ENCODE measurements at regions not wholly inside any gene's neighbourhood (a gene's known extent, or its start where the extent isn't known, plus 50 kb on each side); places are given as distances from the start of the nearest gene placed in this dataset.
"Not testable (repeated sequence)": the region's sequence is repeated elsewhere in the genome, so short reads cannot be mapped to it uniquely, and the experiment has no call there.

DNA sequence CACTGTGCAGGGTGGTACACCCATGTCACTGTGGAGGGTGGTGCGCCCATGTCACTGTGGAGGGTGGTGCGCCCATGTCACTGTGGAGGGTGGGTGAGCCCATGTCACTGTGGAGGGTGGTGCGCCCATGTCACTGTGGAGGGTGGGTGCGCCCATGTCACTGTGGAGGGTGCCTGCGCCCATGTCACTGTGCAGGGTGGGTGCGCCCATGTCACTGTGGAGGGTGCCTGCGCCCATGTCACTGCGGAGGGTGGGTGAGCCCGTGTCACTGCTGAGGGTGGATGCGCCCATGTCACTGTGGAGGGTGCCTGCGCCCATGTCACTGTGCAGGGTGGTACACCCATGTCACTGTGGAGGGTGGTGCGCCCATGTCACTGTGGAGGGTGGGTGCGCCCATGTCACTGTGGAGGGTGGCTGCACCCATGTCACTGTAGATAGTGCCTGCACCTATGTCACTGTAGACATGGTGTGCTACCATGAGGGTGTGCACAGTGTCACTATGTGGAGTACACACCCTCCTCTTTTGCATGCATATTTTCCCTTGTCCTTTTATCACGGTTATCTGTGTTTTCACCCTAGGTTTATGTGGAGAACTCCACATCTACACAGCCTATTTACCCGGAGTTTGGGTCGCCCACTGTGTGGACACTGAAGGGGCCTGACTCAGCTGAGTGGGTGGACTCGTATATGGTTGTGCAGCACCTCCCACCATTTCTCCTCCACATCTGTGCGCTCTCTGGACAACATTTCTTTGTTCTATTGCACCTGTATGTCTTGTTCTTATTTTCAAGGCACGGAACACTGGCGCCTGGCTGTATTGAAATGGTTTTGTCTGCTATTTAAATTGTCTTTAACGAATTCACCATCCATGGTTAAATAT lies 222.4 kb downstream of the ERMARD start:
- not testable (repeated sequence) for DNase-seq

DNA sequence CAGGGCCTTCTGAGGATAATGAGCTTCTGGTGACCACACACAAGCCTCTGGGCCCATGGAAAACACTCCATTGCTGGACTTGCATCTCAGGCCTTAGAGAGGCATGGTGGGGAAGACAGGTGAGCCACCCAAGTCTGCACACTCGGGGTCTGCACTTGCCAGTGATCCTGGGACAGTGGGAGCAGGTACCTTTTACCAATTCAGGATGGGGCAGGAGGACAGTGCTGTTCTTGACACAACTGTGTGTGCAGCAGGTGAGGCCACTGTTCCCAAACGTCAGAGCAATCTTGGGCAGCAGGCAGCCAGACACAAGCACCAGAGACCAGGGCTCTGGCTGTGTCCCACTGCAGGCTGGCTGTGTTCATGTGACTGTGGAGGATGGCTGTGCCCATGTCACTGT lies 221.3 kb downstream of the ERMARD start:
- no peak for DNase-seq

DNA sequence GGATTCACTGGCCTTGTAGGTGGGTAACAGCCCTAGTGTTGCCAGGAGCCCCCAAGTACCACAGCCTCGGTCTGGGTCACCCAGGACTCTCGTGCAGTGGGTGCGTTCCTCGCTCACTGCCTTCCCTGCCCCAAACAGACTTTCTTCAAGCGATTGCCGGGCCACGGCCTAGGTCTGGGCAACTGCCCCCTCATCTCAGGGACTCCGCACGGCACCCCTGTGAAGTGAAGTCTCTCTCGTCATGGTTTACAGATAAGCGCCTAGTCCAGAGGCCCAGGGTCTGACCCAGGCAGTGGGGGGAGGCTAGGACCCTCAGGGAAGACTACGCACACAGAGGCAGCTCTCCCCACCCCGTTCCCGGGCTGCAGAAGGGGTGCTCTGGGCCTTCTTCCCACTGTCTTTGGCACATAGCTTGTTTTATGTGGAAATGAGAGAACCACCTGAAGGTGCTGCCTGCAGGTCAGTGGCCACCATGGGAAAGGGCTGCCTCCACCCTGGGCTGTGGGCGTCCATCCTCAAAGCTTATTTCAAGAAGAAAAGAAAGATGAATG lies 220.8 kb downstream of the ERMARD start:
- no peak for DNase-seq

DNA sequence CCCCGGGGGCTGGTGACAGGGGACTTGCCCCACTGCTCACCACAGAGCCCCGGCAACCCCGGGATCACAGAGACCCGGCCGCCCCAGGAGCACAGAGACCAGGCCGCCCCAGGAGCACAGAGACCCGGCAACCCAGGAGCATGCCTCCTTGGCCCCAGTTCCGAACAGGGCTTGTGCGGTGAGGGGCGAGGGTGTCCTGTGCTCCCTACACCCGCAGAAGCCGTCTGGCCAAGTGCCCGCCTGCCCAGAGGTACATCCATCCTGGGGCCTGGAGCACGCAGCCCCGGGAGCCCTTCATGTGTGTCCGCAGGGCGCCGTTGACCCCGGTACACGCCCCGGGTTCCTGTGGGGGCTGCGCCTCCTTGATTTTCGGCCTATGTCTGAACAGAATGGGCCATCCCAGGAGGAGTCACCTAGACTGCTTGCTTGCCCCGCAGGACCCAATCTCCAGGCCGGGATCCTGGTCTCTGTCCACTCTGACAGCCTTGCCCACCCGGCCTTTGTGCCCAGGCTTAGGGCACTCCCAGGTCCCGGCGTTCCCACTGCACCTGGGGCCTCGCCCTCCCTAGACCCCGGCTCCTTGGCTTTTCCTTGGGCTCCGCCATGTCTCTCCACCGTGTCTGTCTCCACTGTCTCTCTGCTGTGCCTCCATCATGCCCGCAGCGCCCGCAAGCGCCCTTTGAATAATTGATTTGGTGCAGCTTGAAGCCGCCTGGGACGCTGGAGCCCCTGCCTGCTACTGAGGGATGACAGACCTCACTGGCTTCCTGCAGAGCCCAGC lies 219.8 kb downstream of the ERMARD start:
- no peak for DNase-seq

DNA sequence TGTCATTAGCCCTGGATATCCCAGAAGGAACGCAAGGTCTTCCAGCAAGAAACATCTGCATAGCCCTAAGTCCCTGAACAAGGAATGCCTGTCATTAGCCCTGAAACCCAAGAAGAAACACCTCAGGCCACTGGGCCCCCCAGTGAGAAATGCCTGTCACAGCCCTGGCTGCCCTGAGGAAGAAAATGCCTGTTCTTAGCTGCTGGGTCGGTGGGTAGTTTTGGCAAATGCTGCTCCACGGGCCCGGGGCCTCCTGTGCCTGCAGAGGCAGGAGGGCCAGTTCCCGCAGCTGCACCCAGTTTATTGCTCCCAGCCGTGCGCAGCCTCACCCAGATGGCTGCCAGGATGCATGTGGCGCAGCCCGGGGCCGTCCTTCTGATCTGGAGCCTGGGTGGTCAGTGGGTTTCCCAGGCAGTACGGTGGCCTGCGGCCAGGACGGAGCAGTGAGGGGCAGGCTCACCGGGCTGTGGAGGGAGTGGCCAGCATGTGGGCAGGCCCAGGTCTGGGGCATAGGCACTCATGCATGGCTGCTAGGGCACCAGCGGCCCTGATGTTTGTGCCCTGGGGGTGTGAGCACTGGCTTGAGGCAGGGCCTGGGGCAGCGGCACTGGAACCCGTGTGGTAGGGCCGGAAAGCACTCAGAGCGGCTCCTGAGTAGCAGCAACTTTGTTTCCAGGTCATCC lies 219.0 kb downstream of the ERMARD start:
- no peak for DNase-seq

DNA sequence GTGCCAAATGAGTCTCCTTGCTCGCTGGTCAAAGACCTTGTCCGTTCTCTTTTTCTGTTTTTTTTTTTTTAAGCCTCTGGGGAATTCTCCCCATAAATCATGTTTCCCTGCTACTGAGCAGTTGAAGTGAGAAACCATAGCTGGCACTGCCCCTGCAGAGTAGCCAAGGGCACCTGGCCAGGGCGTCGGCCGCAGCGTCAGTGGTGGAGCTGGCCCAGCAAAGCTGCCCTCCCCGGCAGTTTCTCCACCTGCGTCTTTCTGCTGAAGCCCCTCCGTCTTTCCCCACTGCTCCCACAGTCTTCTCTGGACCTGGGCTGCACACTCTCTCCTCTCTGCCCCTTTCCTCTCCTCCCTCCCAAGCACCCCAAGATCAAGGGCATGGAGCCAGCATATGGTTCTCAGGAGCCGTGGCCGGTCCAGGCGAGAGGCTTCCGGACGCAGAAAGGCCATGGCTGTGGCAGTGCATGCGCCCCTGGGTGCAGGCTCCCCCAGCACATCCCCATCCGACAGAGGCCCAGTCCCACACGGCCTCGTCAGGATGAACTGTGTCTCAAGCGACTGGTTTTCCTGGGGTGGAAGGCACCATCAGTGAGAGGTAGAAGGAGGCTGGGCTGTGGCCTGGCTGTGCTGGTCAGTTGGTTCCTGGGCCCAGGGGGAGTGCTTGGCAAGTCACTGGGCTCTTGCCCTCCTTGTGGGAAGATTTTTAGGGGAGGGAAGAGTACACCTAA lies 218.1 kb downstream of the ERMARD start:
- DNase-seq: no peak

DNA sequence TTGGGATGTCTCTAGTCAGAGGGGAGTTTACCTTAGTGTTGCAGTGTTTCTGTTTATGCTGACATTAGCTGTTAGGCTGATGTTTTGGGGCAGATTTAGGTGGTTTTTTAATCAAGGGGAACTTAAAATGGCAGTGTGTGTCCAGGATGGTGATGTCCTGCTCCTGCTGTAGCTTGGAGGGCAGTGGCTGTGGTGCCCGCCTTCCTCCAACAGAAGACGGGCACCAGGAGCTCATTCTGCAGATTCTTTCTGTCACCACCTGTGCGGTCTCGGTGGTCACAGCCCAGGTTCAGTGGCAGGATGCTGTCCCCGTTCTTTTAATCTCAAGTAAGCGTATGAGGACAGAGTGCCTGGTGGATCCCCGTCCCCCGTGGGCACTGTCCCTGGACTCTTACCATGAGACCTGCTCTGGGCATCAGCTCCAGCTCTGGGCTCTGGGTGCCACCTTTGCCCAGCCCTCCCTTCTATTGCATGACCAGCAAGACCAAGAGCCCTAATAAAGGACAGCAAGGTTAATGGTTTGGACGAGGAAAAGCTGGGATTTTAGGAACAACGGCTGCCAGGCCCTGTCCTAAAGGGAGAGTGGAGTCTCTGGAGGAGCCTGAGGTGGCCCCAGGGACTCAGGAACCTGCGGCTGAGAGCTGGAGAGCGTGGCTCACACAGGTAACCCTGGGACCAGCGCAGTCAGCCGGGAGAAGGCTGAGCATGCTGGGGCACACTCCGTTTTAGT lies 217.3 kb downstream of the ERMARD start:
- no peak for DNase-seq

DNA sequence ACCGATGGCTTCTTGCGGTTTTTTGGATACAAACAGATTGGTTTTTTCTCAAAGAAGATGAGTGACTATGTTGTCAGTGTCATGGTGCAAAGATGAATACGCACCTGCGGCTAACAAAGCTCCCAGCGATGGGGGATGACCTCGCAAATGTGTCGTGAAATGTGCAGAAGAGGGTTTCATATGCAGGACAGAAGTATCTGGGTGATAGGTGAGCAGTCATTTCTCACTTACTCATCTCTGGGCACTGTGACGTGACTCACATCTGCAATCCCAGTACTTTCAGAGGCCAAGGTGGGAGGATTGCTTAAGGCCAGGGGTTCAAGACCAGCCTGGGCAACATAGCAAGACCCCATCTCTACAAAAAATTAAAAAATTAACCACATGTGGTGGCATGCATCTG lies 216.3 kb downstream of the ERMARD start:
- DNase-seq: no peak

DNA sequence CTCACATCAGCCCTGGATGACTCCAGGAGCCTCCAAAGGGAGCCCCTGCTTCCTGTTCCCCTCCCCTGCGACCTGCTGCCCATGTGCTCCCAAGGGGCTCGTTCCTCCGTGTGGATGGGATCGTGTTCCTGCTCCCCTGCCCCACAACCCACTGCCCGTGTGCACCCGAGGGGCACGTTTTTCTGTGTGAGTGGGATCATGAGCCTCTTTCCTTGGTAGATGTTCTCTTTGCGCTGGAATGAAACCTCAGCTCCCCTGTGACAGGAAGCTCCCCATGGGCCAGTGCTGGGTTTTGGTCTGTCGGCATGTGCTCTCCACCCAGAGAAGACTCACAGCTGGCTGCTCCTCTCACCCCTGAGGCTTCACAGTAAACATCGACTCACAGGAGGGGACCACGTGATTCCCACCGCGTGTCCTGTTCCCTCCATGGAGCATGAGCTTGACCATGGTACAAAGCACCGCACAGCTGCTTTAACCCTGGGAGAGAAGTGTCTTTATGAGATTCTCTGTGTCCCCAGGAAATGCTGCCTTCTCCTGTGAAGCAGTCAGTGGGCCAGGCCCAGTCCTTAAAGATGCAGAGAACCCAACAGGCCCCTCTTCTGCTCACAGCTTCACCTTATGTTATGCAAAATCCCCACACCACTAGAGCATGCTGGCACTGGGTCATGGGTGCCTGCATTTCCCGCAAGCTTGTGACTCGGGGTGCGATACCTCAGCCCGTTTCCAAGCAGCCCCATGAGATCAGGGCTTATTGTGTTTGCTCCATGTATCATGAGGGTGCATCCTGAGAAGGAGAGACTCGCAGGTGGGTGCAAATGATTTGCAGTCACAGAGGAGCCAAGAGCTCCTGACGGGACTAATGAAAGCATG lies 215.1 kb downstream of the ERMARD start:
- no peak for DNase-seq

DNA sequence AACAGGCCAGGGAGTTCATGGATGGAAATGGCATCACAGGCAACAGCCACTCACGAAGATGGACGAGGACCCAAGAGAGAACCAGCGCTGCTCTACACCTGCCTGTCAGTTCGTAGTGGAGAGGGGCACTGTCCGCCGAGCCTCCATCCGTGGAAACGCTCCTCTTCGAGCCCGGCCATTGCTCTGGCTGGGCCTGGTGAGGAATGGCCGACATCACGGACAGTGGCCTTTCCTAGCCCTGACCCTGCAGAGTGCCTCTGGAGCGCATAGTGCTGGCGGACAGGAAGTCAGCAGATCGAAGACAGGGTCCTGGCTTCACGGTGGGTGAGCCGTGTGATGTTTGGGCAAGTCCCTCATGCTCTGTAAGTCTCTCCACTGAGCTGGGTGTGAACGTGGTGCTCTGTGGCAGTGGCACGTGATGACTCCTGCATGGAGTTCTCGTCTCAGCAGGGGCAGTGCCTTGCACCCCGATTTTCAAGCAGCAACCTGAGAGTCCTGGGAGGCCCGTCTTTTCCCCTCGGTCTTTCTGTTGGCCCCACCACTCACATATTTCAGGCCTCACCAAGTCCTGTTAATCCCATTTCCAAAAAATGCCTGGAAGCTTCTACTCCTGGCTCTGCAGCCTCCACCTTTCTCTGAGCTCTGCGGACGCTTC lies 214.4 kb downstream of the ERMARD start:
- DNase-seq: no peak

DNA sequence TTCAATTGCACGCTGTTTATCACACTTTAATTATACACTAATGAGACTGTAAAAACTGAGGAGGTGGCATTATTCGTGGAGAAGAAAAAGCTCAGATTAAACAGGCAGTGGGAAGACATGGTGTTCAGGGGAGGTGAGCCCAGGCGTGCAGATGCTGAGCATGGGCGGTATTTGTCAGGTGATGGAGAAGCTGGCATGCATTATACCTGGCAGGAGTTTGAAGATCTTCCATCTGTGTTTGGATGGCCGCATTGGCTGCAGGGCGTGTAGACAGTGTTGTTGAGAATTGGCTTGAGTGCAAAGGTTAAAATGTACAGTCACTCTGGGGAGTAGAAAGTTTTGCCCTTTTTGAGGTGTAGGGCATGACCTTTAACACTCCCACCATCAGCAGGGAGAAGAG lies 213.8 kb downstream of the ERMARD start:
- DNase-seq: no peak

DNA sequence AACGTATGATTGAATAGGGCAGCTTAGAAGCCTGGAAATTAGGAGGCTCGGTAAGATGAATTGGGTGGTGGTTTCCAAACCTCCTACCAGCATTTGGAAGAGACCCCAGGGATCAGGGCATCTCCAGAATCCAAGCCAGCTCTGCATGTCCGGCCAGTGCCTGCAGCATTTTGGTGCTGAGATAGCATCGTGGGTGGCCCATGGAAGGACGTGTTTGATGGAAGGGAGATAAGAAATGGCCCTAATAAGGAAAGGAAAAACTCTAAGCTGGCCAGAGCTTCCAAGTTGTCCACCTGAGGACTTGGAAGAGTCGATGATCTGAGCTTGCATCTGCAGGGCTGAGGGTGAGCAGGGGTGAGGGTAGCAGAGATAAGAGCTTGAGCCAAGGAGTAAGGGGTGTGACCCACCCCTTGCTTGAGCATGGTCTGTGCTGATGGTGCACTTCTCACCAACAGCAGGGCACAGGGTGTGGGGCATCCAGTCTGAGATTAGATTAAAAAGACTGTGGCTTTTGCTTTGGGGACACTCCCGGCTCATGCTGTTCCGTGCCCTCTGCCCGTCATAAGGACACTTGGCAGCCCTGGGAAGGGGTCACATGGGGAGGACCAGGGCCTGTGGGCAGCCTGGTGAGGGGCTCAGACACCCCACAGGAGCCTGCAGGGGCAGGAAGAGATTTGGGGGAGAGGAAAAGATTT lies 213.2 kb downstream of the ERMARD start:
- no peak for DNase-seq

DNA sequence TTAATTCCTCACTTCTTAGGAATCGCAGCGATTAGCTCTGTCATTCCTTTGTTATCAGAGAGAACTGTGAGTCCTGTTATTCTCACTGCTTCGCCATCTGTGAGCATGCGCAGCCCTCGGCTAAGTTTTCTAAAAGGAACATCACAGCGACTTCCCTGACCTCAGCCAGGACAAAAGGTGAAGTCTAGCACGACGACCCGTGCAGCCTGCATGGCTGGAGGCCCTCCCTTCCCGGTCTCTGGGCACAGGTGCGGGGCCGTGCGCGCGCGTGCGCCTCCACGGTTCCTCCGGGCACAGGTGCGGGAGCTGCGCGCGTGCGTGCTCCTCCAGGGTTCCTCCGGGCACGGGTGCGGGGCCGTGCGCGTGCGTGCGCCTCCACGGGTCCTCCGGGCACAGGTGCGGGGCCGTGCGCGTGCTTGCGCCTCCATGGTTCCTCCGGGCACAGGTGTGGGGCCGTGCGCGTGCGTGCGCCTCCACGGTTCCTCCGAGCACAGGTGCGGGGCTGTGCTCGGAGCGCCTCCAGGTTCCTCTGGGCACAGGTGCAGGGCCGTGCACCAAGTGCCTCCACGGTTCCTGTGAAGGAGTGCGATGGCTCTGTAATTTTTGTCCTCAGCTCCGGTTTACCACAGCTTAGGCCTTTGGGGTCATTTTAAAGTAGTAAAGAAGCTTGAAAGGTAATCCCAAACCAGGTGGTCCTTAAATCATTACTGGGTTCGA lies 212.3 kb downstream of the ERMARD start:
- DNase-seq: no peak

DNA sequence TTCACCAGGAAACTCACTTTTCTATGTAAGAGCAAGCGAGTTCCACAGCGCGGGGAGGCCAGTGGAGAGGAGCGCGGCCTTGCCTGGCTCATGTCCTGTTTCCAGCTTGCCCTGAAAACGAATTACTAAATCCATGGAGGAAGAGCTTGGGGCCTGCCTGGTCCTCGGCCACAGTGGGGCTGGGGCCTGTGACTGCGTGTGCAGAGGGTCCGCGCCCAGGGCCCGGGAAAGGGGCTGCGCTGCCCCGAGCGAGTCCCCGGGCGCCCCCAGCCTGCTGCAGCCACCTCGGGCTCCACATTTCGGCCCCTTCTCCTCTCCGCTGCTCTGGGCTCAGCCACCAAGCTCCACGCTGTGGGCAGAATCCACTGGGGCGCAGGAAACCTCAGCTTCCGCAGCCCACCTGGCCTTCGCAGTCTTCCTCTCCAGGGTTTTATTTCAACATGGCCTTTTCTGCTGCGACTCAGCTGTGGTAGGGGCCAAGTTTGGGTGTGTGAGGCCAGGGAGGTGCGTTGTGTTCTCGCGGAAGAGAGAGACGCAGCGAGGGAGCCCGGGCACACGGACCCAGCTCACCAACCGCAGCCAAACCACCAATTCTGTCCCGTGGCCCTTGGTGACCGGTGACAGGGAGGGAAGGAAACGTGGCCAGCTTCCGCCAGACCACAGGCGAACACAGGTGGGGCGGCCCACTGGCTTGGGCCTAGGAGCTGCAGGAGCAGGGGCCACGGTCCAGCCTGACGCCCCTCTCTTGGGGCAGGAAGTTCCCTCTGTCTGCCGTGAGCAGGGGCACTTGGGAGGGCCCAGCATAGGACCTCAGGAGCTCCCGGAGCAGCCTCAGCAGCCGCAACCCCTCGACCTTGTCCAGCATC lies 211.4 kb downstream of the ERMARD start:
- DNase-seq: no peak

DNA sequence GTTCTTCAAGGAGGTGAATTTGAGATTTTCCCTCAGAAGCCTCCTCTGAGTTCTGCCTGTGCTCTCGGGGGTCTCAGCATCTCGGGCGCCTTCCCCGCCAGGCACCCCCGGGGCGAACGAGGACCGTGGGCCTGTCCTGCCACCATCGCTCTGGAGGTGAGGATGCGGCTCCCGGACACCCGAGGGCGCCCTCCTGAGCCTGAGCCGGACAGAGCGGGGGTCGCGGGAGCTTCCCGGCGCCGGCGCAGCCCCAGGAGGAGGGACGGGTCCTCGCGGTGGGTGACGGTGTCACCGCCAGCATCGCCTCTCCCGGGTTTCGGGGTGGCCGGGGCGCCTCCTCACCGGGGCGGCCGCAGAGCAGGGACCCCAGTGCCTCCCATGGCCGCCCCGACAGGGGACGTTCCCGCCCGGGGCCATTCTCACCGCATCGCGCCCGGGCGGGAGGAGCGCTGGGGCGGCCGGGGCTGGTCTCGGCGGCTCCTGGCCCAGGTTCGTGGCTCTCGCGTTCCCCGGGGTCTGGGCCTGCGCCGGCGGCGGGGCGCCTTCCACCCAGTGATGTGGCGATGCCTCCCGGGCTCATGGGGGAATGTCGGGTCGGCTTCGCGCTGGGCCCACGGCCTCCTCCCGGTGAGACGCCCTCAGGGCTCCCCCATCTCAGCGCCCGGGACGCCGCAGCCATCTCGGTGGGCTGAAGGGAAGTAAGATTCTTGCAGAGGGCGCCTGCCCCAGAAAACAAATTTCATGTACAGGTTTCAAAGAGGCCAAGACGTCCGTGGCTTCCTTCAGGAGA lies 210.5 kb downstream of the ERMARD start:
- DNase-seq: peak in 1 of 2 experiments; percentile 16

DNA sequence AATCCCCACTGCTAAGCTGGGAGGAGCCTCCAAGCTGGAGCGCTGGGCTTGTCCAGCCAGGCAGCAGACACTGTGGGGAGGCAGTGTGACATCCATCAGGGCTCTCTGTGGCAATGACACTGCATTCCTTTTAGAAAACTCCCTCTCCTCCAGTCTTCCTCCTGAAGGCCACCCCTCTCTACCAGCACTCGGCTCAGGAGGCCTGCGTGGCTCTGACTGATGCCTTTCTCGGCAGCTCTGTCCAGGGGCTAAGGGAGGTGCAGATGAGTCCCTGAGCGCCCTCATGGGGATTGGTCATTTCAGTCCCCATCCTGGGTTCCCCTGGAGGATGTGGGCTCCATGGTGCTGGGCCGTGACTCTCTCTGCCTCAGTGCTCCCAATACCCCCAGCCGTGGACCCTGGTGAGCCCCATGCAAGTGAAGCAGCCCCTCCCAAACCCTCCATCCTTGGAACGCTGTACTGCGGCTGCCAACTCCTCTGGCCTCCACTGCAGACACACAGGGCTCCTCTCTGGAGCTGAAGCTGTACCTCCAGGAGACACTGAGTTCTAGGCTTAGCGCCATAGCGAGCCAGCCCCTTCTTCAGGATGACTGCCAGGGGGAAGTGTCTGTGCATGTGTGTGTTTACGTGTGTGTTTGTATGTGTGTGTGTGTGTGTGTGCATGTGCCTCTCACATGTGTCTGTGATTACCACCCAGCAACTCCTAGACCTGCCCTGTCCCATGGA lies 209.6 kb downstream of the ERMARD start:
- DNase-seq: no peak

Measured in stimulated activated CD4-positive, alpha-beta T cell treated with anti-CD3 and anti-CD28 coated beads, Interleukin-4, amount 100 ng/mL, for 4 hours (primary cell).